ENCODE measurements at regions not wholly inside any gene's neighbourhood (a gene's known extent, or its start where the extent isn't known, plus 50 kb on each side); places are given as distances from the start of the nearest gene placed in this dataset.

GRCh38 chr1:168631671-168632400 is 55.4 kb downstream of the XCL1 start:
- no peak for DNase-seq

GRCh38 chr1:168634951-168635532 is 58.6 kb downstream of the XCL1 start:
- DNase-seq = no peak

GRCh38 chr1:168636200-168636599 is 59.8 kb downstream of the XCL1 start:
- DNase-seq = no peak

- DNase-seq = no peak
Measured at GRCh38 chr1:168636642-168637111, 60.3 kb downstream of the XCL1 start.

GRCh38 chr1:168637350-168637991 is 61.1 kb downstream of the XCL1 start:
- peak; percentile 57 for DNase-seq

GRCh38 chr1:168638884-168639283 is 62.5 kb downstream of the XCL1 start:
- no peak for DNase-seq

GRCh38 chr1:168640182-168640581 is 63.8 kb downstream of the XCL1 start:
- DNase-seq = no peak

GRCh38 chr1:168640836-168641235 is 64.4 kb downstream of the XCL1 start:
- no peak for DNase-seq

- DNase-seq = no peak
Measured at GRCh38 chr1:168643152-168643551, 66.7 kb downstream of the XCL1 start.
